Left lung (tissue), 4 donors: ENCODE measurements at regions not wholly inside any gene's neighbourhood (a gene's known extent, or its start where the extent isn't known, plus 50 kb on each side); places are given as distances from the start of the nearest gene placed in this dataset.

Experiments
- ATAC-seq: fragments of 200-7000 bp; cut with Tn5 transposase; one replicate; pipeline ENCODE4 v1.9.1; 2020; ENCODE audit warnings: moderate library complexity
- DNase-seq, 4 donors: peaks; one replicate each; pipeline ENCODE4 v3.0.0-alpha.2; 2013 to 2020
- H3K27ac ChIP-seq, 2 donors: fragments of 200-600 bp; sonication (generic) in 1 of 2; one replicate each; pipeline versions ENCODE4 v1.5.0 to v1.8.0; 2020 to 2021
- H3K27me3 ChIP-seq, 2 donors: fragments of 200-600 bp; sonication (generic) in 1 of 2; one replicate each; pipeline versions ENCODE4 v1.5.0 to v1.8.0; 2020 to 2021
- H3K36me3 ChIP-seq, 2 donors: fragments of 200-600 bp; sonication (generic) in 1 of 2; one replicate each; pipeline versions ENCODE4 v1.5.0 to v1.8.0; 2020 to 2021
- H3K4me1 ChIP-seq, 2 donors: fragments of 200-600 bp; one replicate each; pipeline ENCODE4 v1.8.0; 2021
- H3K4me3 ChIP-seq, 2 donors: fragments of 200-600 bp; sonication (generic) in 1 of 2; one replicate each; pipeline versions ENCODE4 v1.5.0 to v1.8.0; 2020 to 2021; ENCODE audit warnings: mild to moderate bottlenecking in 1 of 2
- H3K9me3 ChIP-seq, 2 donors: fragments of 200-600 bp; sonication (generic) in 1 of 2; one replicate each; pipeline versions ENCODE4 v1.5.0 to v1.8.0; 2020 to 2021
- intact Hi-C, 2 donors: fragments of 100-400 bp; cut with DNase I; formaldehyde crosslinking; loops; one replicate each; pipeline versions ENCODE4 v1.11.2 to v1.14.2; 2022
- TF ChIP-seq, protein P1 (sequence below), 2 donors: fragments of 200-600 bp; sonication (generic) in 1 of 2; IDR thresholded peaks; one replicate each; pipeline versions ENCODE4 v1.5.0 to v1.8.0; 2021; ENCODE audit warnings: antibody characterized with exemption in 2 of 2
- donor health status: DM: no; HTN: yes; CAD: no.
- donor health status: DM: no; HTN: no; CAD: no.

- TF ChIP-seq, protein P1, sequence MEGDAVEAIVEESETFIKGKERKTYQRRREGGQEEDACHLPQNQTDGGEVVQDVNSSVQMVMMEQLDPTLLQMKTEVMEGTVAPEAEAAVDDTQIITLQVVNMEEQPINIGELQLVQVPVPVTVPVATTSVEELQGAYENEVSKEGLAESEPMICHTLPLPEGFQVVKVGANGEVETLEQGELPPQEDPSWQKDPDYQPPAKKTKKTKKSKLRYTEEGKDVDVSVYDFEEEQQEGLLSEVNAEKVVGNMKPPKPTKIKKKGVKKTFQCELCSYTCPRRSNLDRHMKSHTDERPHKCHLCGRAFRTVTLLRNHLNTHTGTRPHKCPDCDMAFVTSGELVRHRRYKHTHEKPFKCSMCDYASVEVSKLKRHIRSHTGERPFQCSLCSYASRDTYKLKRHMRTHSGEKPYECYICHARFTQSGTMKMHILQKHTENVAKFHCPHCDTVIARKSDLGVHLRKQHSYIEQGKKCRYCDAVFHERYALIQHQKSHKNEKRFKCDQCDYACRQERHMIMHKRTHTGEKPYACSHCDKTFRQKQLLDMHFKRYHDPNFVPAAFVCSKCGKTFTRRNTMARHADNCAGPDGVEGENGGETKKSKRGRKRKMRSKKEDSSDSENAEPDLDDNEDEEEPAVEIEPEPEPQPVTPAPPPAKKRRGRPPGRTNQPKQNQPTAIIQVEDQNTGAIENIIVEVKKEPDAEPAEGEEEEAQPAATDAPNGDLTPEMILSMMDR (IDR thresholded peaks at IDR 0.05) = peak; percentile 53 to 64
- Histone ChIP-seq H3K27me3 (no peaks in the 10 kb centered on the region), H3K4me3 (no peak overlapping the region), H3K4me1 (peaks cover 0 to 10% of the 10 kb centered on the region in 2 donors), H3K27ac (no peak overlapping the region), H3K9me3 (no peaks in the 10 kb centered on the region), H3K36me3 (no peaks in the 10 kb centered on the region)
- ATAC-seq (peak; percentile 85), DNase-seq (peak in 3 of 4 donors; percentile 71 to 80 (median 77))
- intact Hi-C loops = no loop called here
These were observed 67.1 kb downstream of the KLF4 start for GRCh38 chr9:107422189-107423185.

DNA sequence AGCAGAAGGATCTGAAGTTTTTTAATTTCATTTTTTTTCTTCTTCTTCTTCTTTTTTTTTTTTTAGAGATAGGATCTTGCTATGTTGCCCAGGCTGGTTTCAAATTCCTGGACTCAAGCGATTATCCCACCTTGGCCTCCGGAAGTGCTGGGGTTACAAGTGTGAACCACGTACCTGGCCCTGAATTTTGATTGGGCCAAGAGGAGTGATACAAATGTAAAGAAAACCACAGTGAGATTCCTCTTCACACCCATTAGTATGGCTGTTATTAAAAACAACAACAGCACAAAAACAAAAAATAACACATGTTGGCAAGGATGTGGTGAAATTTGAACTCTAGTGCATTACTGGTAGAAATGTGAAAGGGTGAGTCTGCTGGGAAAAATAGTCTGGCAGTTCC, 79.1 kb downstream of the KLF4 start:
- no peak for ATAC-seq
- intact Hi-C loops = no loop called here
- Histone ChIP-seq H3K36me3 (no peaks in the 10 kb centered on the region), H3K27me3 (no peaks in the 10 kb centered on the region), H3K9me3 (no peaks in the 10 kb centered on the region), H3K27ac (no peak overlapping the region), H3K4me3 (no peak overlapping the region), H3K4me1 (no peaks in the 10 kb centered on the region)
- DNase-seq = no peak
- TF ChIP-seq, protein P1 (IDR thresholded peaks at IDR 0.05) = no peak

- no peak overlapping the region for H3K27ac ChIP-seq
- no peaks in the 10 kb centered on the region for H3K9me3 ChIP-seq
- no peak for DNase-seq
- H3K4me1 ChIP-seq = no peaks in the 10 kb centered on the region
- H3K4me3 ChIP-seq = no peak overlapping the region
- no peaks in the 10 kb centered on the region for H3K36me3 ChIP-seq
- intact Hi-C loops = no loop called here
- TF ChIP-seq, protein P1 (IDR thresholded peaks at IDR 0.05) = no peak
- no peak for ATAC-seq
- no peaks in the 10 kb centered on the region for H3K27me3 ChIP-seq
These were observed 79.8 kb downstream of the KLF4 start for GRCh38 chr9:107409581-107410389.

GRCh38 chr9:107407675-107408074, 81.9 kb downstream of the KLF4 start:
- DNase-seq = no peak
- TF ChIP-seq, protein P1 (IDR thresholded peaks at IDR 0.05) = no peak
- Histone ChIP-seq H3K27ac (no peak overlapping the region), H3K9me3 (no peaks in the 10 kb centered on the region), H3K4me3 (no peak overlapping the region), H3K4me1 (no peaks in the 10 kb centered on the region), H3K27me3 (no peaks in the 10 kb centered on the region), H3K36me3 (no peaks in the 10 kb centered on the region)
- intact Hi-C loops = no loop called here
- ATAC-seq = no peak

DNA sequence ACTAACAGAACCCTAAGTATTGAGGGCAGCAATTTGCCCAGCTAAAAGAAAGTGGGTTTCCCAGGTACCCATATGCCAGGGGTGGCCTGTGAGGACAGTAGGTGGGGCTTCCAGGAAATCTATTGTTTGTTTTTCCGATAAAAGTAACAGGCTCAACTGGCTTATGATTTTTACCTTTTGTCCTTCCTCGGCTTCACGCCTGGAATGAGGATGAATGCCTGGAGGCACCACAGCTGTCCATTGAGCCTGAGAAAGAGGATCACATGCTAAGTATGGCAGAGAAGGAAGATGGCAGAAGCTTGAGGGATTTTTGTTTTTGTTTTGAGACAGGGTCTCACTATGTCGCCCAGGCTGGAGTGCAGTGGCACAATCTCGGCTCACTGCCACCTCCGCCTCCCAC, 84.1 kb downstream of the KLF4 start:
- intact Hi-C loops = no loop called here
- ATAC-seq (no peak), DNase-seq (no peak)
- Histone ChIP-seq H3K36me3 (no peaks in the 10 kb centered on the region), H3K27ac (no peak overlapping the region), H3K4me3 (no peak overlapping the region), H3K9me3 (no peaks in the 10 kb centered on the region), H3K4me1 (no peaks in the 10 kb centered on the region), H3K27me3 (no peaks in the 10 kb centered on the region)
- TF ChIP-seq, protein P1 (IDR thresholded peaks at IDR 0.05) = no peak
